HG03108 (cell line): ENCODE measurements at regions not wholly inside any gene's neighbourhood (a gene's known extent, or its start where the extent isn't known, plus 50 kb on each side); places are given as distances from the start of the nearest gene placed in this dataset.

ENCODE experiments used
- ATAC-seq: cut with Tn5 transposase; IDR thresholded peaks from one replicate; pipeline ENCODE4 v1.9.1; 2021; ENCODE audit warnings: moderate library complexity; ENCODE audit not compliant: unreplicated experiment

DNA sequence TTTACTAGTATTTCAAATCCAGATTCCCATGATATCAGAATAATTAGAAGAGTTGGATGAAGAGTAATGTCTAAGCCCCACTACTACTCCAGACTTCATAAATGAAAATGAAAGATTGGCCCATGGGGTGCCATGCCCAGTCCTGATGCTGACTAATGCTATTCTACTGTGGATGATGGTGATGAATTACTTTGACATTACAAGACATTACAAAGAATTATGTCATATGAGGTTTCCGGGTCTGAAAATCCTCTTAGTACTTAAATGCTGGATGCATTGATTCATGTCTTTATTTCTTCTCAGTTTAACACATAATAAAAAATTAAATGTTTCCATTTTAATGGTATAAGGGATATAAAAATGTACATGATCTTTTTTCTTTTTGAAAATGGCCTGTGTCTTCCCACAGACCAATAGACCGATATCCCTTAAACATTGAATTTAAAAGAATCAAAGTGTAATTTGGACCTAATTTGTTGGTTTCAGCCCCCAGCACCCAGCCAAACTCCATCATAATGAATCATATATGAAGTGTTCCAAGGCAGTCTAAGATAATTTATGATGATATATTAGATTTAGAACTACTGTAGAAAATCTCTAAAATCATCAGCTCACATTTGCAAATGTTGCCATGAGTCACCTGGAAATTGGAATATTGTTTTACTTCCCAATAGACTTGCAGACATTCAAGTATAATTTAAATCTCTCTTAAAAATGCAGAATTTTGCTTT lies 223.6 kb upstream of the SGCD start:
- no peak for ATAC-seq

DNA sequence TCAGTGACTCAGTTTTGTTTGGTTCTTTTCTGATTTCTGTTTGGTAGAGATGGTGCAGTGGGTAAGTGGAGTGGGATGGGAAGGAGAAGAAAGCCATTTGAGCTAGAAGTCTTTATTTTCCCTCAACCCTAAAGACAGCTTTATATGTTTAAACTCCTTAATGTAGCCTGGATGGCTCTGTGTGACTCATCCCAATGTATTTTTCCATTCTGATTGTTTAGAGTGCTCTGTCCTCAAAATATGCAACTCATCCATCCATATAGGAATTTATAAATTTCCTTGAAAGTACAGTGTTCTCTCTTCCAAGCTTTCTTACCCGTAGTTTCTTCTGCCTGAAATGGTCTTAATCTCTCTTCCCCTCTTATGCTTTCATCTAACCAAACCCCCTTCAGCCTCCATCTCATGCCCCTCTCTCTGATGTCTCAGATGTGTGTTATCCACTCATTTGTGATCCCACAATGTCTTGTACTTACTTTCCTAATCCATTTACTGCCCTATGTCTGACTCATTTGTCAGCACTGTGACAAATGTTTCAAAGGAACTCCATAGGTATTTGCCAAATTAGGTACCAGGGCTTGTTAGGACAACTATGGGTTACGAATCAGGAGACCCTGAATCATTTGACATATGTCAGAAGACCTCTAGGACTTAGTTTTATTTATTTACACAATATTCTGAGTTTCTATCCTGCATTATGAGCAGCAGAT lies 217.5 kb upstream of the SGCD start:
- no peak for ATAC-seq

DNA sequence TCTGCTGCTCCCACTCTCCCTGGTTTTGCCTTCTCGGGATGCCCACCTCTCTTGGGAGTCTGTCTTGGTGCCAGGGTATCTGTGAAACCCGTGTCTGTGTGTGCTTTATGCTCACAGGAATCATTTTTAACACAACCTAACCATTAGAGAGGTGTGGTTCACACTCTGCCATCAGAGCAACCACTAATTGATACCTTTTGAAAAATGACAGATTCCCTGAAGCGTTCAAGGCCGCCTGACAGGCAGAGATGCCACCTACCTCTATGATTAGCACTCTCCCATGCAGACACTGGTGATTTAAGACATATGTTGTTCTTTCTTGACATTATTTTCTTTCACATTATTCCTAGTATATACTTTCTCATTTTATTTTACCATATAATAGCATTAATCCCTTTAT lies 207.3 kb upstream of the SGCD start:
- no peak for ATAC-seq

DNA sequence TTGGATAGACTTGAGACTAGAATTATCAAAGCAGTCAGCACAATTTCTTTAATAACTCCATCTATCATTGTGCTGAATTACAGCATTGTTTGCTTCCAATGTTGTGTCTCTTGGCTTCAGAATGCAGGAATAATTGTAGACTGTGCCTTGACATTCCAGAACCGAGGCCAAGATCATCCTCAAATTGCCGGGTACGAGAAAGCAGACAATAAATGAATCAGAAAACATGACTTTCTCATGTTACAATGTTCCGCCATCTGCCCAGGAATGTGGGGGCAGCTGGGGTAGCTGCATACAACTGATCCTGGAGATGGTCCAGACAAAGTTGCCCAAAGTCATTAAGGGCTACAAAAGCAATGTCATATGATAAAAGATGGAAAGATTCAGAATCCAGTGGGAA lies 206.2 kb upstream of the SGCD start:
- no peak for ATAC-seq

GRCh38 chr5:156121234-156121633 lies 205.7 kb upstream of the SGCD start:
- ATAC-seq = no peak

DNA sequence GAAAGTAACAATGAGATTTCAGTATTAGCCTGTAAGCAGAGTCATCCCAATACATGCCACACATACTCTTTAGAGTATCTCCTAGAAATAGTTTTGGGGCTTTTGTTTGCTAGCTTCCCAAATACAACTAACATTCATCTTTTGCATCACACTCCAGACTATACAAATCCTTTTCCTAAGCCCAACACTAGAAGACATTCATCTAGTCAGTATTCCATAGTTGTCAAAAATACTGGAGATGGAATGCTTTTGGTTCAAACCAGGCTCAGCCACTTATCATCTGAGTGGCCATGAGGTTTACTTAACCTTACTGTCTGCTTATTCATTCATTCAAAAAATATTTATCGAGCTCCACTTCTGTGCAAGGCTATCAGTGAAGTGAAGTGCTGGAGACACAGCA lies 205.1 kb upstream of the SGCD start:
- no peak for ATAC-seq

- no peak for ATAC-seq
Observed at GRCh38 chr5:156124708-156125107, 202.3 kb upstream of the SGCD start.

DNA sequence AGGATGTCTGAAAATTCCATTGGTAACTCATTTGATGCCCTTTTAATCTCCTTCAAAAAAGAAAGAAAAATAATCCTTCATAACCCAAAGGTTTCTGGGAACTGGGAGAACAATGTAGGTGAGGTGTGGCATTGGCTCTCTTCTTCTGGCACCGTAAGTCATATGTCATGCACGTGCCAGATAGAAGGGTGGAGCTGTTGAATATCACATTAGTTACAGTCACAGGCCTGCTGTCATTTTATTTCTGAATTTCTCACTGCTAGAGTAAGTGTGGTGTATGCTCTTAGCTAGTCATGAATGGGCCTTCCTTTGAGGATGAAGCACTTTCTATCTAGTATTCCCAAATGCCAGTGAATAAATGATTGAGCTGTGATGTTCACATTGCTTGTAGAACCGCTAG lies 201.8 kb upstream of the SGCD start:
- no peak for ATAC-seq

DNA sequence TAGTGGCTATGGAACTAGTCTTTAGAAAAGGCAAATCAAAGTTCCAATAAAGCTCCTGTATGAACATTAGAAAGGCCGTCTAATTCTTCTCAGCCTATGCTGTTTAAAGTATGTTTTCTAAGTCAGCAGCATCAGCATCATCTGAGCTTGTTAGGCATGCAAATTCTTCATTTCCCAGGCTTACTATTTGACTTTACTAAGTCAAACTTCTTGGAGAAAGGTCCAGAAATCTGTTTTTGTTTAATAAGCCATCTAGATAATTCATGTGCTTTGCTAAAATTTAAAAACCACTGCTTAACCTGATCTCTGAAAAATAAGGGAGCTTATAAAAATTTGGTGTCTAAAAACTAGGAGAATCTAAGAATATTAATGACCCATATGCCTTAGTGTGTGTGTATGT lies 200.2 kb upstream of the SGCD start:
- ATAC-seq = no peak

DNA sequence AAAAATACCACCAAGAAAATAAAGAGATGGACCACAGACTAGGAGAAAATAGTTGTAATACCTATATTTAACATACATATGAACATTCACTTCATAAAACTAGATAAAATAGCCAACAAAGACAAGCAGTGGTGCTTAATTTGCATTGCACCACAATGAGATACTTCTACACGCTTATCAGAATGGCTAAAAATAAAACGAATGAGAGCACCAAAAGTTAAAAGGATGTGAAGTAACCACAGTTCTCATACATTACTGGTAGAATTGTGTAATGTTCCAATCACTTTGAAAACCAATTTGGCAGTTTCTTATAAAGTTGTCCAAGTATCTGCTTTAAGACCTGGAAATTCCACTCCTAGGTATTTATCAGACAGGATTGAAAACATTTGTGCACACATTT lies 198.9 kb upstream of the SGCD start:
- no peak for ATAC-seq

- no peak for ATAC-seq
Observed at GRCh38 chr5:156134216-156134615, 192.7 kb upstream of the SGCD start.

DNA sequence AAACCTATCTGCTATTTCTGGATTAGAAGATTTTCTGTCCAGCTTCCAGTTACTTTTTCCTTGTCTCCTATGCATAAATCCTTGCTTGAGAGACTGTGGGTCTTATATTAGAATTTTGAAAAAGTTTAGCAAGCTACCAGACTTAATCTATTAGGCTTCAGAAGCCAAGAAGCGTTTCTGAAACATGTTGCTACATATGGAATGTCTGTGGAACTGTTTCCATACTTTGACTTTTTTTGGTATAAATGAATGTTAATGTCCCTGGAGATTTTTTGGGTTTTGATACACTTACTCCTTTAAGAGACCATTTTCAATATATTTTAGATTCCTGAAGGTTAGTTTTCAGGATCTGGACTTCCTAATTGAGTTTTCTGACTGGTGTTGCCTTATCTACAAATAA lies 191.4 kb upstream of the SGCD start:
- ATAC-seq = no peak

- no peak for ATAC-seq
Observed at GRCh38 chr5:156137071-156137869, 189.7 kb upstream of the SGCD start.

GRCh38 chr5:156142867-156143266 lies 184.1 kb upstream of the SGCD start:
- ATAC-seq = no peak

DNA sequence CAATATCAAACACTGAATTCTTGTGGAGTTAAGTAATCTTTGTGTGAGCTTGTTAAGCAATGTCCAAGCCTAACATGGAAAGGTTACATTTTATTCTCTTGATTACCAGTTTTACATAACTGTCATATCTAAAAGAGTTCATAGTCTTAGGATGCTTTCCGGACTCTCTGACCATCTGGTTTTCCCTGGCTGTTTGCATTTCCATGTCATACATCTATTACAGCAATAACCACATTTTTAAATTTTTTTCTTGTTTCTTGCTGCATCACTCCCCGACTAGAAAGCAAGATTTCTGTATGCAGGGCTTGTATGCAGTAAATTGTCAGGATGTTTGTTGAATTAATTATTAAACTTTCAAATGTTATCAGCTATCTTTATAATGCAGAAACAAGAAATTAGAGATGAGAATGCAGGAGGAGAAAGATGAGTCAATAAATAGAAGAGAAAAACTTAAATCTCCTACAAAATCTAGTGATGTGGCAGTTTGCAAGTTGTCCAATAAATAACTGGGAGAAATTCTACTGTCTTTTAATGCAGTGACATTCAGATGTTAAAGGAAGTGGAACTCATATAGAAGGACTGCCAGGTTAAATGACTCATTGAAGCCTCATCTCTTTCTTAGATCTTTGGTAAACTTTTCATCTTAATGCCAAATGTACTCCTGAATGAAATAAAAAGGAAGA lies 179.6 kb upstream of the SGCD start:
- ATAC-seq = no peak

DNA sequence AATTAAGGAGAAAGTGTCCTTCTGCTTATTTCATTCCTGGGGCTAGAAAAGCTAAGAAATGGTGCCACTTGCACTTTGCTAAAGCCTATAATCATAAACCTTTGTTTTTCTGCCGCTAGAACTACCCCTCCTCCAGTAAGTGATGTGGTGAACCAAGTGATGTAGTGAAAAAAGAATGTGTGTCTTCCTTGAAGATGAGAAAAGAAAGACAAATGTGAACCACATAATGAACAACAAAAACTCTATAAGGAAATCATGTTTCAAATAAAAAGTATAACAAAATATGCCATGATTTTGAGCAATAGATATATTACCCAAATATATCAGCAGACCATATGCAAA lies 179.0 kb upstream of the SGCD start:
- ATAC-seq = no peak

DNA sequence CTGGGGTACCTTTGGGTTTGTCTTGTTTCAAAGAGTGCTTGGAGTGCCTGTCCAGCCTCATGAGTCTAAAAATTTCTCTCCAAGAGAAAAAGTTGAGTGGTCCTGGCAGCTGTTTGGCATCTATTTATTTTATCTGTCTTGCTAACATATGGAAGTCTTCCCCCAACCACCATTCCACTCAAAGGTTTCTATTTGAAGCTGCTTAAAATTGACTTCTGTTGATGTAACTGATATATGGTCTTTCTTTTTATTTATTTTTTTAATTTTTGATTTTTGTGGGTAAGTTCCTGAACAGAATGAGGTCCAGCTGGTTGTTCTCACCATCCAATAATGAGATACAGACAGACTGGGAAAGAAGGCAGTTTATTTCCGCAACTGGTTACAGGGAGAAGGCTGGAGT lies 178.7 kb upstream of the SGCD start:
- ATAC-seq = no peak

DNA sequence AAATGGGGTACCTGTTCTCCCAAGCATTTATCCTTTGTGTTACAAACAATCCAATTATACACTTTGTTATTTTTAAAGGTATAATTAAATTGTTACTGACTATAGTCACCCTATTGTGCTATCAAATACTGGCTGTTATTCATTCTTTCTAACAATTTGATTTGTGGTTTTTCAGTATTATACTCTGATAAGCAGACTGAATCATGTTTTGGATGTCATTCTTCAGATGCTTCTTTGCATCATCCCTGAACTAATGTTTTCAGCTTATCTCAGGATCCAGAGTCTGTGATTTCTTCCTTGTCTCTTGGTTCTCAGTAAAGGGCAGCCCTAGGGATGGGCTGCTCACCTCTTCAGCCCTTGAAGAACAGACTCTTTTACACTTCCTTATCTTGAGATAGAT lies 177.8 kb upstream of the SGCD start:
- no peak for ATAC-seq

DNA sequence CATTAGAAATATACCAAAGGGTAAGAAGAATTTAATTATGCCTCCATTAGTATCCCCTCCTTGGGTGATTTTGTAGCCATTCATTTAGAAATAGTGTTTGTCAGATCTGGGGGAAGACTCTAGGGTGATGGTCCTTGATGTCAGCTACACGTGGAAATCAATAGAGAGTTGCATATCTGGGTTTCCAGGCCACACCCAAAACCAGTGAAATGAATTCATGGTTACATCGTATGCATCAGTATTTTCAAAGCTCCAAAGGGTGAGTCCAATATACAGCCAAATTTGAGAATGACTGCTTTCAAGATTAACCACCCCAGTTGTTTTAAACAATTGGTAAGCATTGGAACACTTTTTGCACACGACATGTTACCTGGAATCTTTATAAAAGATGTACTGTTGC lies 173.4 kb upstream of the SGCD start:
- ATAC-seq = no peak

GRCh38 chr5:156154757-156155156 lies 172.2 kb upstream of the SGCD start:
- ATAC-seq = no peak

- ATAC-seq = no peak
Observed at GRCh38 chr5:156155598-156155997, 171.4 kb upstream of the SGCD start.

DNA sequence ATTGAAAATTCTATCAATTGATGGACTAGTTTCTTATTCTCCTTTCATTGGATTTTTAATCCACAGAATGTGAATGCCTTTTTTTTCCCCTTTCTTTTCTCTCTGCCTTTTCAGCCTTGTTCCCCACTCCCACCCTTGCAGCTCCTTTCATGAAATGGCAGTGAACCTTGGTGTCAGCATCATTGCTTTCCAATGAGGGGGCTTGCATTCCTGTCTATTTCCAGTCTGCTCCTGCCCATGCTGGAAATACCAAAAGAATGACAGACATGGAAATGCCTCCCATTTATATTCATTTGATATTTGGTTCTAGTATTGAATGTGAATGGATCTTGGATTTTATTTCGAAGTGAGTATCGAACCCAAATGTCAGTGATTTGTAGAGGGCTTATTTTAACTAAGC lies 162.7 kb upstream of the SGCD start:
- no peak for ATAC-seq
